Ishikawa (cell line): ENCODE measurements at regions not wholly inside any gene's neighbourhood (a gene's known extent, or its start where the extent isn't known, plus 50 kb on each side); places are given as distances from the start of the nearest gene placed in this dataset.
A peak's percentile ranks its signal among the peaks of the same experiment; 100 is the strongest.

Experiments used
- CEBPB ChIP-seq: IDR thresholded peaks from 2 replicates; pipeline ENCODE4 v1.6.1; 2012
- CREB1 ChIP-seq: IDR thresholded peaks from 2 replicates; pipeline ENCODE4 v1.6.1; 2012; ENCODE audit warnings: low read depth
- EGR1 ChIP-seq: IDR thresholded peaks from 2 replicates; pipeline ENCODE4 v1.6.1; 2012
- EP300 ChIP-seq: IDR thresholded peaks from 2 replicates; pipeline ENCODE4 v1.6.1; 2012; ENCODE audit warnings: borderline replicate concordance
- FOXM1 ChIP-seq: IDR thresholded peaks from 2 replicates; pipeline ENCODE4 v1.6.1; 2012; ENCODE audit warnings: low read depth, borderline replicate concordance
- MAX ChIP-seq: IDR thresholded peaks from 2 replicates; pipeline ENCODE4 v1.6.1; 2012
- NFIC ChIP-seq: IDR thresholded peaks from 2 replicates; pipeline ENCODE4 v1.6.1; 2012
- RAD21 ChIP-seq: IDR thresholded peaks from 2 replicates; pipeline ENCODE4 v1.6.1; 2012; ENCODE audit warnings: low read depth
- REST ChIP-seq: IDR thresholded peaks from 2 replicates; pipeline ENCODE4 v1.6.1; 2012; ENCODE audit warnings: low read depth, mild to moderate bottlenecking
- TAF1 ChIP-seq: IDR thresholded peaks from 2 replicates; pipeline ENCODE4 v1.6.1; 2012; ENCODE audit warnings: low read depth, mild to moderate bottlenecking
- TCF12 ChIP-seq: IDR thresholded peaks from 2 replicates; pipeline ENCODE4 v1.6.1; 2012; ENCODE audit warnings: low read depth
- TEAD4 ChIP-seq: IDR thresholded peaks from 2 replicates; pipeline ENCODE4 v1.6.1; 2012
- USF1 ChIP-seq: IDR thresholded peaks from 2 replicates; pipeline ENCODE4 v1.6.1; 2012
- YY1 ChIP-seq: IDR thresholded peaks from 2 replicates; pipeline ENCODE4 v1.6.1; 2012; ENCODE audit warnings: low read depth
- ZBTB7A ChIP-seq: IDR thresholded peaks from 2 replicates; pipeline ENCODE4 v1.6.1; 2012; ENCODE audit warnings: low read depth

GRCh38 chr2:107308835-107309234 lies 422.9 kb upstream of the ST6GAL2 start:
- no peak for TF ChIP-seq FOXM1
- TF ChIP-seq MAX, result no peak
- no peak for TF ChIP-seq NFIC
- TF ChIP-seq CEBPB, result no peak
- TF ChIP-seq ZBTB7A, result no peak
- TF ChIP-seq USF1, result no peak
- TF ChIP-seq TAF1, result no peak
- TF ChIP-seq EP300, result no peak
- TF ChIP-seq RAD21, result no peak
- no peak for TF ChIP-seq EGR1
- no peak for TF ChIP-seq TEAD4
- no peak for TF ChIP-seq CREB1

GRCh38 chr2:107312240-107312639 lies 426.3 kb upstream of the ST6GAL2 start:
- TF ChIP-seq CREB1 (no peak), TAF1 (no peak), TCF12 (no peak), EP300 (no peak), YY1 (no peak), NFIC (no peak), FOXM1 (no peak)

- TF ChIP-seq TAF1 (no peak), USF1 (no peak), YY1 (no peak), CEBPB (no peak), TEAD4 (peak; percentile 23; the same call in 1 of the 2 replicates), RAD21 (no peak), REST (no peak), TCF12 (no peak), EP300 (0 out of 2 replicates have a peak, but pooled peaks have one; percentile 19), NFIC (peak; percentile 48; the same call in 1 of the 2 replicates), MAX (no peak), FOXM1 (no peak), CREB1 (no peak), EGR1 (no peak), ZBTB7A (no peak)
Measured at GRCh38 chr2:107313316-107313715, 427.3 kb upstream of the ST6GAL2 start.

GRCh38 chr2:107320881-107321280 lies 434.9 kb upstream of the ST6GAL2 start:
- TF ChIP-seq FOXM1 (no peak), EP300 (no peak), TAF1 (no peak), NFIC (no peak), YY1 (no peak), ZBTB7A (no peak)

- TF ChIP-seq TAF1 (no peak), TCF12 (no peak), EGR1 (no peak), YY1 (no peak), REST (no peak), EP300 (no peak), FOXM1 (no peak), USF1 (no peak), MAX (no peak), CEBPB (no peak), CREB1 (no peak), ZBTB7A (no peak), NFIC (no peak), RAD21 (no peak), TEAD4 (no peak)
Measured at GRCh38 chr2:107322416-107322815, 436.4 kb upstream of the ST6GAL2 start.
